GM18502 (cell line): ENCODE measurements at regions not wholly inside any gene's neighbourhood (a gene's known extent, or its start where the extent isn't known, plus 50 kb on each side); places are given as distances from the start of the nearest gene placed in this dataset.

Source experiments
- ATAC-seq: cut with Tn5 transposase; IDR thresholded peaks from one replicate; pipeline ENCODE4 v1.9.1; 2021; ENCODE audit warnings: mild to moderate bottlenecking; ENCODE audit not compliant: unreplicated experiment, poor library complexity

DNA sequence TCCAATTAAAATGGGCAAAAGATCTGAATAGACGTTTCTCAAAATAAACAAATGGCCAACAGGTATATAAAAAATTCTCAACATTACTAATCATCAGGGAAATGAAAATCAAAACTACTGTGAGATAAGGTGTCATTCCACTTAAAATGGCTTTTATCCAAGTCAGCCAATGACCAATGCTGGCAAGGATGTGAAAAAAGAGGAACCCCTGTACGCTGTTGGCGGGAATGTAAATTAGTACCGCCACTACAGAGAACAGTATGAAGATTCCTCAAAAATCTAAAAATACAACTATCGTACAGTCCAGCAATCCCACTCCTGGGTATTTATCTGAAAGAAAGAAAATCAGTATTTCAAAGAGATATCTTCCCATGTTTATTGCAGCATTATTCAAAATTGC lies 176.9 kb upstream of the STT3B start:
- ATAC-seq = no peak

DNA sequence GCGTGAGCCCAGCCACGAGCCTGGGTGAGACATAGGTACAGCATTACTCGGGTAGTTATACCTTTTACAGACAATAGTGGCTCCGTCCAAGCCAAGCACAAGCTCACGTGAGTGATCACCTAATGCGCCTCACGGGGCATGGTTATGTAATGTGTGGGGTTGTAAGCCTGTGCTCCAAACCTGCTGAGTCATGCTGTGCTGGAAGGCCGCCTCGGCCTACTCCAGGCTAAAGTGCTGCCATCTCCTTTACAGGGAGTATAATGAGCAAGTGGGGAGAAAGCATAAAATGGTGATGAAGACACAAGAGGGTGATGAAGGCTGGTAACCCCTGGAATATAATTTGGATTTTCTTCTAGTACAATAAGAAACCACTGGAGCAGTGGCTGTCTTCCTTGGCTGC lies 175.8 kb upstream of the STT3B start:
- ATAC-seq = no peak

DNA sequence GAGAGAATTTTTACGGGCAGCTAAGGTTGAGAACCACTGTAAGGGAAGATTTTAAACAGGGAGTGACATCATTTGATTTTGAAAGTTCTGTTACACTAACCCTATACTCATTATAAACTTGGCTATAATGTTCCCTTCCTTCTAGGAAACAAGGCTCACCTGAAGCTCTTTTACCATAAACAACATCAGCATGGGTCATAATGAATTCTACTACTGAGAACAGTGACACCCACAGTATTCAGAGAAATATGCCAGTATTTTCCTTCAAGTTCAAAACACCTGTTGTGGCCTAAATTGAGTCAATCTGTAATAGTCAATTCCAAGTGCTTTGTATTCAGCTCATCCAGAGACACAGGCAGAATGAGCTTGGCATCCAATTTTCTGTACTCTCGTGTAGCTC lies 175.3 kb upstream of the STT3B start:
- no peak for ATAC-seq

DNA sequence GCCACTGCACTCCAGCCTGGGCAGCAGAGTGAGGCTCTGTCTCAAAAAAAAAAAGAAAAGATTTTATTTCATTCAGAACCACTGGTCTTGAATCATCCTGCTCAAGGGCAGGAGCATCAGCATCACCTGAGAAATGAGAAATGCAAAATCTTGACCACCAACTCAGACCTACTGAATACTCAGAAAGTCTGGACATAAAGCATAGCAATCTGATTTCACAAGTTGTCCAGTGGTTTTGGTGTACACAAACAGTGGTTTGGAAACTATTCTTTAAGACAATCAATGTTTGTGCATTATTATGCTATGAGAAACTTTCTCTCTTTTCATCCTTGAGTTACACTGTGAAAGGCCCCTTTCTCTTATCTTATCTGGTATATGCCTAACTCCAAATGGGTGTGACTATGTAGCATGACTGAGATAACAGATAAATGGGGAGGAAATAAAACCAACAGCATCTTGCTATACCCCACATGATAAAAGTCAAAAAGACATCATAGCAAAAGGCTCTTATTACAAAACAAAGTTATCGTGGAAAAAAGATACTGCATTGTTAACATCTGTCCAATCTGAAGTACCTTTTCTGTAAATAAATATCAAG lies 174.2 kb upstream of the STT3B start:
- ATAC-seq = no peak

DNA sequence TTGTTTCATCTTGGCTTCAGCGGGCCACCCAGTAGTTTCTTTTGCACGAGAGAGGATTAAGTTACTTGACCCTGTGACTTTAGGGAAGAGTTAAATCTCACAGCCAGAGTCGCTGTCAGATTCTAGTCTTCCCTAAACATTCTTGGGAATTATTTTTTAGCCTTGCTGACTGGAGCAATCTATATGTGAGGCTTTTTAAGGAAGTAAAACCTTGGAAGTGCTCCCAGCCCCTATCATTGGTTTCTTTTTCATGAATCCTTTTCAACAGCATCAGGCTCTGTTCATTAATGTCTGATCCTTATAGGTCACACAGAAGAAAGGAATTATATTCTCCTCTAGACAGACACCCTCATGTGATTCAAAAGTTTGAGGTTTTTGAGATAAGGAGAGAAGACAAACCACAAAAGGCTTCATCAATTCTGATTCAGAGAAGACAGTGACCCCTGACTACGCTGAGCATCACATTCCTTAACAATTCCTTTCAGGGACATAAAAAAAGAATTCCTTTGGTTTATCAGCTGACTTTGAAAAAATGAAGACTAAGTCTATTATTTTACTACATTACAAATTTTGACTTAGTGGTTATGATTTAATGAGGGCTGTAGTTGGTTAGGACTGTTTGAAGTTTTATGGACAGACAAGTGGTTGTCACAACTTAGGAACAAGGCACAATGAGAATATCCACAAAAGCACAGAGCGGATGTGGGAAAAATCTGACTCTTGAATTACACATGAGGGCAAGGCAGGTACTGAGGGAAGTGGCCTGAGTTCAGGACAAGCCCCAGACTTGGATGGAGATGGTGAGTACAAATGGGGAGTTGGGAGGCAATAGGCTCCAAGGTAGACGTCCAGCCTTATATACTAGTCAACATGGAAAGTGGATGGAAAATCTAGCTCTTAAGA lies 171.1 kb upstream of the STT3B start:
- no peak for ATAC-seq

DNA sequence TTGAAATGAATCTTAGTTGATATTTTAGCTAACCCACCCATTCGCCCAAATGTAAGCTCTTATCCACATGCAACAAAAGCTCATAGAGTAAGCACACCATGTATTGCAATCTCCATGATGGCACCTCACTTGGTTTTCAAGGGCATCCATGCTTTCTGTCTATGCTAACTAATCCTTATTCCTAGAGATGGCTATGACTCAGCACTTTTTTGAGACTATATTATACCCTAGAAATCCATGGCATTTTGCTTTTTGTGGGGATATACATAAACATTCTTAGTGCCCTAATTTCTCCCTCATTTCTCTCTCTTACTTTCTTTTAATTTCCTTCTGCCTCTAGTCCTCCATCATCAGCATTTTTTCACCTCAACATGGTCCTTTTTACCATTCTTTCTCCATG lies 168.5 kb upstream of the STT3B start:
- no peak for ATAC-seq

DNA sequence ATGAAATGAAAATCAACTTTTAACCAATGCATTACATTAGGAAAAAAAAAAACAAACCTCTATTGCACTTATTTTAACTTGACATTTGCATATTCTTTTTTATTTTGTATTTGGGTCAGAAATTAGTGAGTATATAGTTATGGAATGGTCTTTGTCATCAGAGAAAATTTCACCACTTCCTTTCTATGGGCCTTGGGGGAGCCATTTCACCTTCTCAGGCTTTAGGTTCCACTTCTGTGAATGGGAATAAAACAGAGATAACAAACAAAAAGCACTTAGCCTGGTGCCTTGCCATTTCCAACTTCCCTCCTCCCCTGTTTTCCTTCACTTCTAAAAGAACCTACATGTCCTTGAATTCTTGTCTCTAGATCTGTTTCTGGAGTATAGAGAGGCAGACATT lies 168.0 kb upstream of the STT3B start:
- ATAC-seq = no peak

DNA sequence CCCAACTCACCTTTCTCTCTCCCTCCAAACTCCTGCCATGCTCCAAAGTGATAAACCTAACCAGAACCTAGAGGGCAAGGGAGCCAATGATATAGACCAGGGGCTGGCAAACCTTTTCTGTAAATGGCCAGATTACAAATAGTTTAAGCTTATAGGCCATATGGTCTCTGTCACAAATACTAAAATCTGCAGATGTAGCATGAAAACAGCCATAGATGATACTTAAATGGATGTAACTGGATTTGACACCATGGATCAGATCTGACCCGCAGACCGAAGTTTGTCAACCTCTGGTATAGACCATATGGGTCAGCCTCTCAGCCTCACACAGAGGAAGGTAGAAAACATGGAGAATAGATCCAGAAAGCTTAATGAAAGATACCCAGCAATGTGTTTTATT lies 165.2 kb upstream of the STT3B start:
- ATAC-seq = no peak

DNA sequence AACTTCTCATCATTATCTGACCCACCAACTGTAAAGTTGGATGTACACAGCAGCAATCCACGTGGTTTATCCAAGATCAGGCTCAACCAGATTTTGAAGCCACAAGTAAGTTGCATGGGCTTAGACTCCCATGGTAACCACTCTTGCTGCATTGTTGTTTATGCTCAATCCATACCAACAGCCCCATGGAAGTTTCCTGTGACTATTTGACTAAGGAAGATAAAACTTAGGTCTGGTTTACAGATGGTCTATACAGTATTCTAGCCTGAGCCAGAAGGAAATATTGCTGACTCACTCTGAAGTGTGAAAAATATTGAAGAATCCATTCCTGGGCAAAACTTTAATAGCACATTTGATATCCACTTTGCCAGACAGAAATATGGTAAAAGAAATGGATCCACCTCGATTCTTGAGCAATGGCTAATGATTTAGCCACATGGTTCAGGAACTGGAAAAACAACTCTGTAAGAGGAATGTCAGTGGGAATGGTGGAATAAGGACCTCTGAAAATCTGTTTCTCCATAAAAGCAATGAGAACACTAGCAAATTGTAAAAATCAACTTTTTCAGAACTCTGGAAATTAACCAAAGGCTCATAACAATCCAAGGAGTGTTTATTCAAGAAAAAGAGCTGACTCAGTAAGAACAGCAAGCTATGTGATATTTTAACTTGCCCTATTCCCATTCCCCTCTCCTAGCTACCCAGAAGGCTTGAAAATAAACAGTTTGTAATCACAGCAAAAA lies 162.9 kb upstream of the STT3B start:
- no peak for ATAC-seq

DNA sequence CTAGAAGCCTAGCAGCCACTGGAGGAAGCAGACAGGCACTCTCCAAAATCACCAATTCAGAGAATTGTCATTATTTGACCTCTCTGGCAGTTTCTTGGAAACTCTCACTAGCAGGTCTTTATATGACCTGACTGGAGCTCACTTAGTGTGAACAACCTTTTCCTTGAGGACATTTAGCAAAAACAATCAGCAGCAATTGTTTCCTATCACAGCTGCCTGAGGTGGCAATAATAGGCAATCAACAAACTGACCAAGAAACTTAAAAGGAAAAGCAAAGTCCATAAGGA lies 162.4 kb upstream of the STT3B start:
- no peak for ATAC-seq

DNA sequence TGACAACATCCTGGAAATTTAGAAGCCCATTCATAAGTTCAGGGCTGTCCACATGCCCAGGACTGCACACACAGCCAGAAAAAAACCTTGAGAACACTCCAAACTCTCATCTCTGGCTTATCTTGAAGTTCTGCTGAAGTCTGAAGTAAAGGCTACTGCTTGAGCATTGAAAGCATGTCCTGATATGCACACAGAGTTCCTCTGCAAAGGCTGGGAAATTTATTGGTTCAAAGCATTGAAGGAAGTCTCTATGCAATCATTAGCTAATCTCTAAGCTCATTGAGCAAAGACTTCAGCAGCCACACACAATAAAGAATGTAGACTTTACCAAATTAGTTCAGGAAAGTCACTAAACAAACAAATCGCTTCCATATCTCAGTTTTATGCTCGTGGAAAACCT lies 162.0 kb upstream of the STT3B start:
- ATAC-seq = no peak

DNA sequence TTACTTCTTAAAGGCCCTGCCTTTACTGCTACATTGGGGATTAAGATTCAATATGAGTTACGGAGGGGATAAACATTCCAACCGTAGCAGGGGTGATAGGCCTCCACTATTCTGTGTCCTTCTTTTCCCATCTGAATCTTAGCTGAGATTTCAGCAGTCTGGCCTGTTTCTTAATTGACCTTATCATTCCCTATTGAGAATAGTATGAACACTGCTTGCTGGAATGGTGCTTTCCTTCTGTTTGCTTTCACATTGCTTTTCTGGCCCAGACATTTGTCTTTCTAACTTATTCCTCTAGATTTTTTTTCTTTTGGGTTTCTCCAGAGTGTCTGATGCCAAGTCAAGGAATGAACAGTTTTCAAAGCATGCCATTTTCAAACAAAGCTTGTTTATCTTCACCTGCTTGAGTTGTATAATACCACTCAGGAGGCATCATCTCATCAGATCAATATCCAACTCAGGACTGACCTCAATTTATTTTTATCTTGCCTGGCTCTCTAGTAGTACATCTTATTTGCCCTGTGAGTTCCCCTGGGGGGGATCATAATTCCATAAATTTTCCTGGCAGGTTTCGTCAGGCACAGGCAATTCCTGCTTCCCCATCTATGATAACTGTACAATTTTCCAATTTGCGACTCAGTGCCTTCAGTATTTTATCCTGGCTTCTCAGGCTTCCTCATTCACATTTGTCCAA lies 161.1 kb upstream of the STT3B start:
- no peak for ATAC-seq

DNA sequence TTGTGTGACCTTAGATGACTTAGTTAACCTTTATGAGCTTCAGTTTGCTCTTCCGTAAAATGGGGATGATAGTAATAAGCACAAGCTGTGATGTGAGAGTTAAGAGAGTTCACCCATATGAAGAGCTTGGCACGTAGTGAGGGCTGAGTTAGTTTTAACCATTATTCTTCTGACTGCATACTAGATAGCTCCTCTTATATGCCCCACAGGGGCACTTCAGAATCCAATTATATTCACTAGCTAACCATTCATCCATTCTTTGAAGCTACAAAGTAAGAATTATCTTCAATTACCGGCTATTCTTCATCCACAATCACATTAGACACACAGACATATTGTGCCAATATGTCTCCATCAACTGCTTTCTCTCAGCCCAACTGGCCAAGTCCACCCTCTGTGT lies 159.0 kb upstream of the STT3B start:
- ATAC-seq = no peak

DNA sequence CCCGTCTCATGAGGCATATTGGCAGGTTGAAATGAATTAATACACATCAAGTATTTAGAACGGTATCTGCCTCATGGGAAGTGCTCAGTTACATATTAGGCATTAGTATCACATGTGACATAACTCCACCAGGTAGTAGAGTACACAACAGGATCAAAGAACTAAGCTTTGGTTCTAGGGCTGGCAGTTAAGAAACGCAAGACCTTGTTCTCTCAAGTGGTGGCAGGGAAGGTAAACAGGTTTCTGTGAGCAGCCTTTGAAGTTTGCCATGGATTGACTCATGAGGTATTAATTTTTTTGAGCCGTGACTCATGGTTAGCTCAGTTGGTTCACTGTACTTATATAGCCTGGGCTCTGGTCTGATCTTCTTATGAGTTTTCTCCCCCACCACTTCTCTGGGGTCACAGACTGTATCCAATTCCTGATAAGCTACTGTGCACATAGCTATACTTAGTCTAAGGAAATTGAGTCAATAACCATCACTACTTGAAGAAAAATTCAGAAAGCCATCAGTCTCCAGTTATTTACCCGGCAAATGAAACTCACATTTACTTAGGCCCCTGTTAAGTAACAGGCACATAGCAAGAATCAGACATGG lies 155.6 kb upstream of the STT3B start:
- ATAC-seq = no peak

DNA sequence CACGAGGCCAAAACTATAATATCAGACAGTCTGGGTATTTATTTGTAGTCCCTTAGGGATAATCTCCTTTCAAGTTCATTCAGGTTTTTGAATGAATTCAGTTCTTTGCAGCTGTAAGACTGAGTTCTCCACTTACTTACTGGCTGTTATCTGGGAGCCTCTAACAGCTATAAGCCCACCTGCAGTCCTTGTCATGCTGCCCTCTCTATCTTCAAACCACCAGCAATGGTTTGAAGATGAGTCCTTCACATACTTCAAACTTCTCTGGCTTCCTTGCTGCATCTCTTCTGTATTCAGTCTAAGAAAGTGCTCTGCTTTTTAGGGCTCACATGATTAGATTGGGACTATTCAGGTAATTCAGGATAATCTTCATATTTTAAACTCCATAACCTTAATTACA lies 154.5 kb upstream of the STT3B start:
- no peak for ATAC-seq

DNA sequence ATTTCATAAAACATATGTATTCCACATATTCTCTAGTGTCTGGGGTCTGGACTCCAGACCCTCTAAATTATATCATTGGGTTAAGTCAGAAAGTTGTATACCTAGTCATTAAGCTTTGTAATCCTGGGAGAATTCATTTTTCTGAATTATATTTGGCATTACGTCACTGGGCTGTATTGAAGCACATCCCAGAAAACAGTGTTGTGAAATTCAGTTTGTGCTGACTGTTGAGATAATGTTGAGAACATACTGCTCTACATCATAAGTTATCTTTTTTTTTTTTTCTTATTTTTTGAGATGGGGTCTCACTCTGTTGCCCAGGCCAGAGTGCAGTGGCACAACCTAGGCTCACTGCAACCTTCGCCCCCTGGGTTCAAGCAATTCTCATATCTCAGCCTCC lies 153.1 kb upstream of the STT3B start:
- no peak for ATAC-seq

DNA sequence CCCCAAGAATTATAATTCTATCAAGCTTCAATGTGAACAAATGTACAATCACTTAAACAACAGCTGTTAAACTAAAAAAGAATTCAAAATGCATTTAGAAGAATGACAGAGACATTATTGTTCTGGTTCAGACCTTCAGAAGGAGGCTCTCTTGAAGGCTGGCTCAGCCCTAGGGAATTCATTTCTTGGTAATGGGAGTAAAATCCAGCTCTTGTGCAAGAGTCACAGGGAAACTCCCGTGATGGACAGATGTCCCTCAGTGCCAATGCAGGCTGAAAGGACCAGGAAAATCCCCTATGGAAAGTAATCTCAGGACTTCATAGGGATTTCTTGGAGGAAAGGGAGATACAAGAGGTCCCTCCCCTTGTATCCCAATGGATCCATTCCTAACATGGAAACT lies 149.9 kb upstream of the STT3B start:
- no peak for ATAC-seq

DNA sequence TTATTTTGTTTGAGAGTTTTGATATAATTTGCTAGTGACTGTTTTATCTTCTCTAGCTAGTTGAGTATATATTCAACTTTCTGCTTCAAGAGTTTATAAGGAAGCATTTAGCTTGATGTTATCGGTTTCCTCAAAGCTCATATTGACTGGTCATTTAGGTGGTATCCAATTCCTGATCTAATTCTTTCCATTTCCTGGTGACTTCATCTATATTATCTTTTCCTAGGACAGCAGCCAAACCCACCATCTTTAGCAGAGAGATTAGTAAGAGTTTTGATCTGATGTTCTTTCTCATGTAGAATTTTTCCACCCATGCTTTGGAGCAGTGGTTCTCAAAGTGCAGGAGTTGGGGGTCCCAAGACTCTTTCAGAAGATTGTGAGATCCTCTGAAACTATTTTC lies 148.6 kb upstream of the STT3B start:
- ATAC-seq = no peak

DNA sequence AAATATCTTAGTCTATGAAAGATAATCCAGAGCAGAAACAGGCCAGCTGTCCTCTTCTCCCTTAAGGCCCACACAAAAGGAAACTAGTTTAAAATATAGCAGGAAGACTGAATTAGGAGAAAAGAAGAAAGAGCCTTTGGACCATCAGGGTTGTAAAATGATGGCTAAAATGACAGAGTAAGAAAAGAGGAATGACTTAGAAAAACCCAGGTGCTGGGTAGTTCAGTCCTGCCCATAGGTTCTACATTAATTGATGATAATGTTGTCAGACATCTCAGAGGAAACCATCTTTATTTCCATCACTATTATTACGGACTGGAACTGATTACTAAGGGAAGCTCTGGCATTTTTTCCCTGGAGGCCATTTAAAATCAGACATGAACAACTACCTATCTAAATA lies 142.8 kb upstream of the STT3B start:
- no peak for ATAC-seq

DNA sequence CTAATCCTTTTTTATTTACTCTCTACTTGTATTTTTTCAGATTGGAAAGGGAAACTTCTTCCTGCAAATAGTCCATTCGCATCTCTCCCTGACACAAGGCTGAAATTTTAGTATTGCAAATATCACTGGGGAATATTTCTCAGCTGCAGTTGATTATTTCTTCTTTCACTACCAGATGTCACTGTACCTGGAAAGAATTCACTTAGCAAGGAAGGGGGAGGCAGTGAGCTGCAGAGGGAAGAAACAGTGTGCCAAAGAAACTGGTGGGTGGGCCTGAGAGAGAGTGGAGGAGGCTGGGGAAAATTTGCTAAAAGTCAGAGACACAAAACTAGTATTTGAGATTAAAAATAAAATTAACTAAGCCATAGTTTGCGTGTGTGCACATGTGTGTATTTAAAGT lies 142.3 kb upstream of the STT3B start:
- no peak for ATAC-seq

DNA sequence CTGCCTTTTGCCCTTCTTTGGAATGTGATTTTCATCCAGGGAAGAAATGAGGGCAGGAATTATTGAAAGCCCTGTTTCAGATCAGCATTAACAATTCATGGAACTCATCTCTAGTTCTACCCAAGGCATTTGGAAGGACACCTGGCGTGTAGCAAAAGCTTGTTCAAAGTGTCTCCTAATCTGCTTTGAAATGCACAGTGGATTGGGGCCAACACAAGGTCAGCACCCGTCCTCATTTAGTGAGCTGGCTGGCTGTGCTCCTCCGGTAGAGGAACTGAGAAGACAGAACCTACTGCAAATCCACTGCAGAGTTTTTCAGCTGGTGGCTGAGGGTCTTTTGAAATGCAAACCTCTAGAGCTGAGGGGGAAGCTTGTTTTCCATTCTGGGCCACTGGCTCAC lies 141.6 kb upstream of the STT3B start:
- peak; percentile 58 for ATAC-seq
